H9 (cell line): ENCODE measurements at regions not wholly inside any gene's neighbourhood (a gene's known extent, or its start where the extent isn't known, plus 50 kb on each side); places are given as distances from the start of the nearest gene placed in this dataset.

Experiments
- DNase-seq: peaks from one replicate; pipeline ENCODE4 v3.0.0-alpha.2; 2017
- H2AFZ ChIP-seq: one replicate; pipeline ENCODE4 v1.6.1; 2013; ENCODE audit warnings: mild to moderate bottlenecking, low read length, control low read depth, moderate library complexity
- H2AK5ac ChIP-seq: 2 replicates; pipeline ENCODE4 v1.6.1; 2013; ENCODE audit warnings: low read length, control low read depth, mixed read lengths; ENCODE audit not compliant: insufficient read length
- H2BK120ac ChIP-seq: one replicate; pipeline ENCODE4 v1.6.1; 2013; ENCODE audit warnings: low read depth, mild to moderate bottlenecking, low read length, control low read depth, inconsistent platforms; ENCODE audit not compliant: poor library complexity, severe bottlenecking
- H2BK12ac ChIP-seq: 2 replicates; pipeline ENCODE4 v1.6.1; 2013; ENCODE audit warnings: low read length, control low read depth, mixed read lengths, low read depth; ENCODE audit not compliant: insufficient read length
- H2BK15ac ChIP-seq: 2 replicates; pipeline ENCODE4 v1.6.1; 2013; ENCODE audit warnings: low read depth, low read length, control low read depth
- H2BK20ac ChIP-seq: one replicate; pipeline ENCODE4 v1.6.1; 2013; ENCODE audit warnings: low read depth, mild to moderate bottlenecking, low read length, control low read depth, inconsistent platforms; ENCODE audit not compliant: poor library complexity, severe bottlenecking
- H2BK5ac ChIP-seq: 2 replicates; pipeline ENCODE4 v1.6.1; 2013; ENCODE audit warnings: low read length, control low read depth, mixed read lengths; ENCODE audit not compliant: insufficient read length
- H3K14ac ChIP-seq: 2 replicates; pipeline ENCODE4 v1.6.1; 2013; ENCODE audit warnings: low read length, control low read depth; ENCODE audit not compliant: insufficient read depth
- H3K18ac ChIP-seq: 2 replicates; pipeline ENCODE4 v1.6.1; 2013; ENCODE audit warnings: low read depth, mild to moderate bottlenecking, mixed read lengths, low read length, control low read depth; ENCODE audit not compliant: insufficient read length
- H3K23ac ChIP-seq: 2 replicates; pipeline ENCODE4 v1.6.1; 2013; ENCODE audit warnings: low read length, control low read depth, mixed read lengths, low read depth; ENCODE audit not compliant: insufficient read length
- H3K23me2 ChIP-seq: 2 replicates; pipeline ENCODE4 v1.6.1; 2013; ENCODE audit warnings: low read depth, mild to moderate bottlenecking, mixed read lengths, low read length, control low read depth; ENCODE audit not compliant: insufficient read length, poor library complexity, severe bottlenecking
- H3K27ac ChIP-seq: 2 replicates; pipeline ENCODE4 v1.5.1; 2013; ENCODE audit warnings: low read length, control low read depth, mixed read lengths, low read depth; ENCODE audit not compliant: insufficient read length
- H3K27me3 ChIP-seq: 2 replicates; pipeline ENCODE4 v1.6.1; 2013; ENCODE audit warnings: low read length, control low read depth, inconsistent platforms; ENCODE audit not compliant: insufficient read depth
- H3K4ac ChIP-seq: 2 replicates; pipeline ENCODE4 v1.6.1; 2013; ENCODE audit warnings: low read depth, mild to moderate bottlenecking, control low read depth, inconsistent platforms, low read length, moderate library complexity
- H3K4me1 ChIP-seq: 2 replicates; pipeline ENCODE4 v1.6.1; 2013; ENCODE audit warnings: low read length, control low read depth, inconsistent platforms; ENCODE audit not compliant: insufficient read depth
- H3K4me2 ChIP-seq: 2 replicates; pipeline ENCODE4 v1.6.1; 2013; ENCODE audit warnings: low read length, control low read depth, mixed read lengths; ENCODE audit not compliant: insufficient read length, insufficient read depth
- H3K56ac ChIP-seq: 2 replicates; pipeline ENCODE4 v1.6.1; 2013; ENCODE audit warnings: low read depth, mild to moderate bottlenecking, mixed read lengths, low read length, control low read depth; ENCODE audit not compliant: insufficient read length
- H3K79me1 ChIP-seq: 2 replicates; pipeline ENCODE4 v1.6.1; 2013; ENCODE audit warnings: low read depth, mild to moderate bottlenecking, moderate library complexity, low read length, control low read depth, inconsistent platforms; ENCODE audit not compliant: insufficient read depth, poor library complexity, severe bottlenecking
- H3K79me2 ChIP-seq: 2 replicates; pipeline ENCODE4 v1.6.1; 2013; ENCODE audit warnings: low read length, control low read depth, inconsistent platforms; ENCODE audit not compliant: insufficient read depth
- H3K9ac ChIP-seq: 2 replicates; pipeline ENCODE4 v1.6.1; 2013; ENCODE audit warnings: low read length, control low read depth, mixed read lengths; ENCODE audit not compliant: insufficient read length; ENCODE audit errors: extremely low read depth
- H3K9me3 ChIP-seq: one replicate; pipeline ENCODE4 v1.6.1; 2013; ENCODE audit warnings: low read depth, low read length, inconsistent platforms; ENCODE audit not compliant: control insufficient read depth
- H3T11ph ChIP-seq: one replicate; pipeline ENCODE4 v1.6.1; 2013; ENCODE audit warnings: mild to moderate bottlenecking, low read length, control low read depth, inconsistent platforms
- H4K20me1 ChIP-seq: one replicate; pipeline ENCODE4 v1.6.1; 2013; ENCODE audit not compliant: control insufficient read depth, insufficient read length, insufficient read depth
- H4K5ac ChIP-seq: 2 replicates; pipeline ENCODE4 v1.6.1; 2013; ENCODE audit warnings: low read depth, mild to moderate bottlenecking, mixed read lengths, low read length, control low read depth; ENCODE audit not compliant: insufficient read length
- H4K8ac ChIP-seq: replicated peaks from 2 replicates; pipeline ENCODE4 v1.6.1; 2013; ENCODE audit warnings: low read length, control low read depth, mixed read lengths, low read depth; ENCODE audit not compliant: insufficient read length
- H4K91ac ChIP-seq: 2 replicates; pipeline ENCODE4 v1.6.1; 2013; ENCODE audit warnings: low read depth, mild to moderate bottlenecking, moderate library complexity, mixed read lengths, low read length, control low read depth; ENCODE audit not compliant: insufficient read length
- H3K27ac Mint-ChIP-seq, 3 experiments: 2 replicates in 2 of 3; 3 replicates in 1 of 3; pipeline ENCODE4 v1.8.0; 2020 to 2021; ENCODE audit warnings: mixed read lengths in 3 of 3, mild to moderate bottlenecking in 1 of 3, moderate library complexity in 1 of 3
- H3K27me3 Mint-ChIP-seq: 2 replicates; pipeline ENCODE4 v1.8.0; 2021; ENCODE audit warnings: low read depth, mild to moderate bottlenecking, moderate library complexity, mixed read lengths
- H3K36me3 Mint-ChIP-seq, 3 experiments: 2 replicates in 2 of 3; 3 replicates in 1 of 3; pipeline ENCODE4 v1.8.0; 2020 to 2021; ENCODE audit warnings: low read depth in 3 of 3, mixed read lengths in 3 of 3; ENCODE audit not compliant: insufficient read depth in 1 of 3
- H3K4me1 Mint-ChIP-seq, 2 experiments: 2 replicates each; pipeline ENCODE4 v1.8.0; 2020; ENCODE audit warnings: mixed read lengths in 2 of 2
- H3K4me3 Mint-ChIP-seq, 2 experiments: 2 replicates in 1 of 2; 3 replicates in 1 of 2; pipeline ENCODE4 v1.8.0; 2020 to 2021; ENCODE audit warnings: mild to moderate bottlenecking in 2 of 2, mixed read lengths in 2 of 2, moderate library complexity in 1 of 2
- H3K9me3 Mint-ChIP-seq, 2 experiments: 2 replicates in 1 of 2; 3 replicates in 1 of 2; pipeline ENCODE4 v1.8.0; 2020; ENCODE audit warnings: mild to moderate bottlenecking in 2 of 2, mixed read lengths in 2 of 2, moderate library complexity in 1 of 2
- CTCF ChIP-seq: fragments of 200-600 bp; sonication (generic); conservative IDR thresholded peaks from 3 replicates; pipeline ENCODE4 v1.8.0; 2021; ENCODE audit warnings: antibody characterized with exemption, mild to moderate bottlenecking
- WGBS: extraction: QIAGEN DNeasy Blood & Tissue Kit; methylation state at CpG from one replicate; pipeline ENCODE4 v1.1.7; 2013; ENCODE audit warnings: missing lambda C conversion rate, low lambda C conversion rate, mixed read lengths; ENCODE audit not compliant: insufficient read length; ENCODE audit errors: extremely low coverage; 5-methylcytosine and 5-hydroxymethylcytosine counted together

GRCh38 chr11:90447618-90448017 lies 224.8 kb upstream of the CHORDC1 start:
- no peak overlapping the region for H2BK15ac ChIP-seq
- H3K79me1 ChIP-seq = no peaks in the 10 kb centered on the region
- H3K9me3 ChIP-seq = no peaks in the 10 kb centered on the region
- no peak overlapping the region for H3K14ac ChIP-seq
- no peak overlapping the region for H2AFZ ChIP-seq
- no peak overlapping the region for H3K56ac ChIP-seq
- no peaks in the 10 kb centered on the region for H4K20me1 ChIP-seq
- H3K27ac ChIP-seq = no peak overlapping the region
- no CpG with 5 or more reads among the region's 5 CpGs for WGBS
- no peak overlapping the region for H2AK5ac ChIP-seq
- no peaks in the 10 kb centered on the region for H3K27me3 ChIP-seq
- no peak overlapping the region for H2BK5ac ChIP-seq
- Mint-ChIP-seq H3K9me3 (no peaks in the 10 kb centered on the region), H3K27ac (peak overlapping the region in 1 of 3 experiments; percentile 59; a peak in 2 of 7 replicates), H3K4me3 (no peak overlapping the region), H3K4me1 (no peaks in the 10 kb centered on the region), H3K27me3 (no peaks in the 10 kb centered on the region), H3K36me3 (no peaks in the 10 kb centered on the region)
- H4K8ac ChIP-seq = no peak overlapping the region
- H3K9ac ChIP-seq = no peak overlapping the region
- H3K4me1 ChIP-seq = no peaks in the 10 kb centered on the region
- no peak overlapping the region for H3K4me2 ChIP-seq
- no peaks in the 10 kb centered on the region for H3K79me2 ChIP-seq
- no peak overlapping the region for H3K18ac ChIP-seq
- H3T11ph ChIP-seq = no peak overlapping the region
- no peak overlapping the region for H3K23ac ChIP-seq
- no peak for TF ChIP-seq CTCF
- no peak overlapping the region for H4K5ac ChIP-seq
- no peak for DNase-seq
- H3K4ac ChIP-seq = no peak overlapping the region
- H3K23me2 ChIP-seq = no peaks in the 10 kb centered on the region
- H2BK20ac ChIP-seq = no peak overlapping the region
- no peak overlapping the region for H4K91ac ChIP-seq
- H2BK120ac ChIP-seq = no peak overlapping the region
- no peak overlapping the region for H2BK12ac ChIP-seq
